Mucosa of gallbladder (tissue), 1 donor: ENCODE measurements at regions not wholly inside any gene's neighbourhood (a gene's known extent, or its start where the extent isn't known, plus 50 kb on each side); places are given as distances from the start of the nearest gene placed in this dataset.

Source experiments
- DNase-seq: peaks from one replicate; pipeline ENCODE4 v3.0.0-alpha.2; 2020; ENCODE audit warnings: low spot score
- donor health status: DM: no; HTN: no; CAD: no.

DNA sequence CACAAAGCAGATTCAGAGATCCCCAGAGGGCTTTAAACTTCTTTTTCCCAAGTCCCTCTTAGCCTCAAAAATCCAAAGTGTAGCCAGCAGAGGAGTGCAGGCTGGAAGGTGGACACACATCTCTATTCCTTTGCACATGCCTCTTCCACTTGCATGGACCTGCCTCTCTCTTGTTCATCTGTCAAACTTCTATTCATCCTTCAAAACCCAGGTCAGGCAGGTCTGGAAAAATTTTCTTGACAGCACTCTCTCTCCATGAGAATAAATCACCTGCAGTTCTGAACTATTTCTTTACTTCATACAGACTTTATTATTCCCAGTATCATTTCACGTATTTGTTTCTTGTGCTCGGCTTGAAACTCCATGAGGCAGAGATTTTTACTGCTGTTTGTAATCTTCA lies 127.5 kb downstream of the SS18 start:
- no peak for DNase-seq

DNA sequence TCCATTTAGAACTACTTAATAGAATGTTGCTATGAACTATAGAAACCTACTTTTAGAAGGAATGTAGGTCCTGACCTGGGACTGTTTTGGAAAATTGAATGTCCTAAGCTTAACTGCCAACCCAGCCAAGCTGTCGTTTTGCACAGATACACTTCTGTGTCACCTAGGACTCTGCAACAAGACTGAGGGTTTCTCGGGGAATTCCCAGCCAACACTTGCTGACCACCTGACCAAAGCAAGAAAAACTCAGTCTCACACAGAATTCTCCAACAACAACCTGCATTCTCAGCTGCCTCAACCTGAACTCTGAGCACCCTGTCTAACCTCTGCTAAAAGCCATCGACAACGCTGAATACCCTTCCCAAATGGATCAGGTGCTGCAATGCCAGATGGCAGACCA lies 128.2 kb downstream of the SS18 start:
- DNase-seq: no peak

DNA sequence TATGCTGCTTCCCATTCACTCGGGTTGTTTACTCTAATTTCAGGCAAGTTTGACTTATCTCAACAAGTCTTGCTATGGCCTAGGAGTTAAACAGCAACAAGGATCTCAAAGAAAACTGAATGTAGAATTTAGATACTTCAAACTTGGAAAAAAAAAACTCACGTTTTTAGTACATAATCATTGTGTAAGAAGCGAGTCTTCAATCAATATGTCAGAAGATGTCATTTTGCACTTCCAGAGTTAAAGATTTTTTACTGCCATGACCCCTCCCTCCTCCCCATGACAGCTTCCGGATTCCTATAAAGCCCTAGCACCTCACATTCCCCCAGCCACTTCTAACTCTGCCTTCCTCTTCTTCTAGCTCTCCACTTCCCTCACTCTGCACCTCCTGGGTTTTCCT lies 133.4 kb downstream of the SS18 start:
- no peak for DNase-seq

DNA sequence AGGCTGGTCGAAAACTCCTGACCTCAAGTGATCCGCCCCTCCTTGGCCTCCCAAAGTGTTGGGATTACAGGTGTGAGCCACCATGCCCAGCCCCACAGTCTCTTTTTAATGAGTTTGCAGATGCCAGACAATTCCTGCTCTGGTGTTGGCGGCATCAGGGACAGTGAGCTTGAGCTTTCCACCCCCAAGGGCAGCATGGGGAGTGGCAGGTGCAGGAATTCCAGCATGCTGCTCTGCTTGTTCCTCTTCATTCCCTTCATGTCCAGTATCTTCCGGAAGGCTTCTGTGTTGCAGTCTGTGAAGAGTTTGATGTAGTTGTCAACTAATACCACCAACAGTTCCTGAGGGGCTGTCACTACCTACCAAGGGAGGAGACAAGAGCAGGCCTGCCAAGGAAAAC lies 137.3 kb downstream of the SS18 start:
- no peak for DNase-seq

DNA sequence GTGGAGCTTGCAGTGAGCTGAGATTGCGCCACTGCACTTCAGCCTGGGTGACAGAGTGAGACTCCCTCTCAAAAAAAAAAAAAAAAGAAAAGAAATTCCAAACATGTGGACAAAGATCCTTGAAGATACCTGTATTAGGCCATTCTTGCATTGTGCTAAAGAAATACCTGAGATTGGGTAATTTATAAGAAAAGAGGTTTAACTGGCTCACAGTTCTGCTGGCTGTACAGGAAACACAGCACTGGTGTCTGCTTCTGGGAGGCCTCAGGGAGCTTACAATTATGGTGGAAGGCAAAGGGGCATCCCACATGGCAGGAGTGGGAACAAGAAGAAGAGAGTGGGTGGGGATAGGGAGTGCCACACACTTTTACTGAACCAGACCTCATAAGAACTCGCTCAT lies 140.1 kb downstream of the SS18 start:
- no peak for DNase-seq

DNA sequence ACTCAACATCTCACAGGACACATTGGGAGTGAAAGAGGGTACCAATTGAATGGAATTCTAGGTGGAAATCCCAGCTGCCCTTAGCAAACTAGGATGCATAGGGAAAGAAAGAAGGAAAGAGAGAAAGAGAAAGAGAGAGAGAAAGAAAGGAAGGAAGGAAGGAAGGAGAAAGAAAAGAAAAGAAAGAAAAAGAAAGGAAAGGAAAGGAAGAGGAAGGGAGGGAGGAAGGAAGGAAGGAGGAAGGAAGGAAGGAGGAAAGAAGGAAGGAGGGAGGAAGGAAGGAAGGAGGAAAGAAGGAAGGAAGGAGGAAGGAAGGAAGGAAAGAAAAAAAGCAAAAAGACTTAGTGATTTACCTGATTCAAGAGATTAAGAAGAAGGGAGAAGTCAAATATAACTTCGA lies 143.9 kb downstream of the SS18 start:
- DNase-seq: no peak

DNA sequence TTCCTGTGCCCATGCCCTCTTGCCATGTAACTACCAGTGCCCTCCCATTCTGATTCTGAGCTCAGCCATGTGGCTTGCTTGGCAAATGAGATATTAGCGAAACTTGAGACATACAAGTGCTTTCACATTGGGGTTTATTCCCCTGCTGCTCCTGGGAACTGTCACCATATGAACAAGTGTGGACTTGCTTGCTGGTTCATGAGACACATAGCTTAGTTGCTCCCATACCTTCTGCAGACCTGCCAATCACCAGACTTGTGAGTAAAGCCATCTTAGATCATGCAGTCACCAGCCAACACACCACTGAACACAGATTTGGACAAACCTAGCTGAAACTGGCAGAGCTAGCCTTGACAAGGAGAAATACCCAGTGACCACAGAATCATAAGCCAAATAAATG lies 155.1 kb downstream of the SS18 start:
- DNase-seq: no peak

DNA sequence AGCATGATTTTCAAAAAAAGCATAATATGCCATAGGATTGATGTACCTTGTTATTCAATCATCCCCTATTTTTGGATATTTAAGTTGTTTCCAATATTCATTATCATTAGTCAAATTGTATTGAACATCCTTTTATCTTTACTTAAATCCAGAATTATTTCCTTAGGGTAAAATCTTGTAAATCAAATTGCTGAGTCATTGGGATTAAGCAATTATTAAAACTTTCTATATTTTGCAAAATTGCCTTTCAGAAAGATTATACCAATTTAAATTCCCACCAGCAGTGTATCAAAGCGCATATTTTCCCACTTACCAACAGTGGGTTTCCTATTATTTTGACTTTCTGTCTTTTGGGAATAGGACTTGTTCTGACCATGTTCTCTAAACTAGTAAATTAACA lies 159.3 kb downstream of the SS18 start:
- DNase-seq: no peak

DNA sequence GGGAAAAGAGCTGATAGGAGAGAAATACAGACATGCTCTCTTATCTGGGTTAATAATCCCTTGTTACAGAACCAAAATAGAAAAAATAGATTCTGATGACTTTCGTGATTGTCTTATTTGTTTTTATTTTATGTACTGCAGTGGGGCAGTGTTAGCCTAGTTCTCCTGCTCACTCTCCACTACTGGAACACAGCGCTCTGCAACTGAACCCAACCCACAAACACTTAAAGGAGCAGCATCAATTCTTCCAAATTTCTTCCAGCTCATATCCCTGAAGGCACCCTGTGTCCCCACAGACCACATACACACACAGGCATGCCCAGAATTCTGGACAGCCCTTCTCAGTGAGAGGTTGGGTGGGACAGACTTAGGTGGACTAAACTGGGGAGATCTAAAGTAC lies 160.6 kb downstream of the SS18 start:
- DNase-seq: no peak

DNA sequence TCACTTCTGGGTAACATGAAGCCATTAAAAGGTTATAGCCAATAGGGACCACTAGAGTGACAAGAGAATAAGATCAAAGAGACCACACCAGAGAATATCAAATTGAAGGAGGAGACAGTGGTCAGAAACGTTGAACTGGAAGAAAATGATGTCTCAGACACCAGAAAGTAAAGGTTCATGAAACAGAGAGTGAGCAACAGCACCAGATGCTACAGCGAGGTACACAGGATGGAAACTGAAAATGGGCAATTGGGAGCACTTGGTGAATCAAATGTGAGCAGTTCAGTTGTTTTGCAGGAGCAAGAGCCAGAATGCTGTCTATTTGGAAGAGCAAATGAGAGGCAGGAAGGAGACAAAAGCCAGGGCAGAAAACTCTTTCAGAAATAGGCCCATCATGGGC lies 162.6 kb downstream of the SS18 start:
- no peak for DNase-seq

DNA sequence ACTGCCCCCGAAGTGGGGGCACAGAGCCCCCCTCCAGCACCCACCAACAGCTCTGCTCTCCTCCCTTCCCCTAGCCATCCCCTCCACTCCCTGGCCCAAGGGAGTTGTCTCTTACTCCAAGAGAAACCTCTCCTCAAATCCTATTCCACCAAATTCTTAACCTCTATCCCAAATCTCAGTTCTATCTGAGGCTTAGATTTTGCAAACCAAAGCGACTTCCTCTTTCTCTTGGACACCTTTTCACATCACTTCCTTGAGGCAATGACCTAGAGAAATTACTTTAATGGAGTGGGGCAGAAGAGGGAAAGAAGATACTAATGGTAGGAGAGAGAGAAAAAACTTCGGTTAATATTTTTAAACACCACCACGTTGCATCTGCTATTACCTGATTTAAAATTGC lies 167.2 kb downstream of the SS18 start:
- no peak for DNase-seq

DNA sequence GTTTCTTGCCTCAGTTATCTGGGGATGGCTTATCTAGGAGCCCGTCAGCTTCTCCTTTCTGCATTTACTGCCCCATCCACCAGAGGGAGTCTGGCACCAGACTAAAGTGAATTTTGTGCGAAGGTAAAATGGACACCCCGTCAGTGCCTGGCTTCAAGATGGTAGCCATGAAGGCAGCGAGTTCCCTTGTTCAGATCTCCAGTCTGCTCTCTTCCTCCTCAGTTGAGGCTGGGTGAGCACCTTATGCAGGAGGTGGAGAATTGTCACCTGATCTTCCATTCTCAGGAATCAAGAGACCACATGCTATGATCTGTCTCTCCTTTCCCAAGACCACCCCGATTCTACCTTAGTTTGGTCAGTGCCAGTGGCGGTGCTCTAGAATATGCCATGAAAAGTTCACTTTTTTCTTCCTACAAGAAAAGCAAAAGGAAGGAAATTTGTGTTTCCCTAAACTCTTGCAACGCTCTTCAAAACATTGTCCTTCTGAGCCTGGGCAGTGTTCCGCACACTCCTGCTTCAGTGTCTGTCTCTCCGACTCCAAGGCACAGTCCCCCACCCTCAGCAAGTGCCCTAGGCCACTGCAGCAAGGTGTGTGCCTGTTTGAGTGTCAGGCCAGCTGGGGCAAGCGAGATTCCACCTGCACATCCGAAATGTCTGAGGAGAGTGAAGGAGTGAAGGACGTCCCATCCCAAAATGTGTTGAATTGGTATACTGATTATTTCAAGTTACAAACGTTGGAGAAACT lies 168.6 kb downstream of the SS18 start:
- no peak for DNase-seq

DNA sequence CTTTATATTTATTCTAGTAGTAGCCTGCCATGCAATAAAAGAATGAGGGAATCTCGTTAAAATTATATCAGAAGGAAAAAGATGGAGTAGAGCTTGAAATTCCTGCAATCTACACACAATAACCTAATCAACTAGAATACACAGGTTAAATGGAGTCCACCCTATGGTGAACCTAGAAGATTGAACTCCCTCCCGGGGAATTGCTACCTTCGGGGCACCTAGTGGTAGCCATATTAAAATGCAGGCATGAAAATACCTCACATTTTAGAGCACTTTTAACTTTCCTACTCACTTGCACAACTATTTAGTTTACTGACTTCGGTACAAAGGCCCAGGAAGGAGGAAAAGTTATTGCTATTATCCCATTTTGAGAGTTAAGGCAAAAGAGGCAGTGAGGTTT lies 174.5 kb downstream of the SS18 start:
- no peak for DNase-seq

DNA sequence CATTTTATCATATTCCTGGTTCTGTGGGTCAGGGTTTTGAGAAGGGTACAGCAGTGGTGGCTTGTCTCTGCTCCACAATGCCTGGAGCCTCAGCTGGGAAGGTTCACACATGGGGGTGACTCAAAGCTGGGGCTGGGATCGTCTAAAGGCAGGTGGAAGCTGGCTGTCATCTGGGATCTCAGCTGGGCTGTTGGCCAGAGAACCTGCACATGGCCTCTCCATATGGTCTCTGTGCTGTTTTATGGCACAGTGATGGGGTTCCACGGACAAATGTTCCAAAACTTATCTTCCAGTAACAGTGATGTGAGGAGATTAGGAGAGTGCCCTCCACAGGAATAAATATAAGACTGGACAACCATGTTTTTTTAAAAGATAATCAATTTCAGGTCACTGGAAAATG lies 191.4 kb downstream of the SS18 start:
- no peak for DNase-seq

DNA sequence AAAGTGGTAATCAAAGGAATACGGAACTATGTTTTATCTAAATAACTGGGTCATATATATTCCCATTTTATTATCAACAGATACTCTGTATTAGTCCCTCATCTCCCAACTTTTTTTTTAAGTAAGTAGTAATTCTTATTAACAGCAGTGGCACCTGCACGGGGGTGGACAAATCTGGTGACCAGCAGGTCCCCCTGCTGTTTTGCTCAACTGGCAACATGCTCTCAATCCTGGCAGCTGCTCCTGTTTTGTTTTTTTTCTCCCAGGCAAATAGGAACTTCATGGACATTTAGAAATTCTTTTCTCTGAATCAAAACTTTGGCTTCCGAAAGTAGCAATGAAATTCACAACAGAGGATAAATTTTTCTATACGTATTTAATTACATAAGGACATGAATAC lies 193.5 kb downstream of the SS18 start:
- DNase-seq: no peak

DNA sequence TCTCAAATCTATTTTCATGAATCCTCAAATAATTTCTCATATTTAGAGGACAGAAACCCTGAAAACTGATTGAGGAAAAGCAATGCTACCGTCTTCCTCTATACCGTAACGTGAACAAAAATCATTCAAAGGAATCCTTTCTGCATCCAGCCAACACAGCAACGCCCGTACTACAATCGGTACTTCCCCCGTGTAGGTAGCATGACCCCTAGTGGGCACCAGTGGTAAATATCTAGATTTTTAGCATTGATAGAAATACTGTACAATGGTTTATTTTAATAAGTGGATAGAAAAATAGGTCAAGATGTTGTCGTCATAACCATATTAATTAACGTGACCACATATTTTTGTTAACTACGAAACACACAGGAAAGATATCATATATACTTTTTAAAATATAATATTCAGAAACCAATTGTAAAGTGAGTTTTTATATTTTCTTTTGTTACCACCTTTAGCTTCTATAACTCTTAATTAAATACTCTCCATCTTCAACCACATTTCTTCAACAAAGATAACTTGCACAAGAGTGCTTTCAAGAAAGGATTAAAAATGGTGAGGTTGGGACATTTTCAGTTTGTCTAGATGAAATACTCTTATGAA lies 194.1 kb downstream of the SS18 start:
- no peak for DNase-seq

DNA sequence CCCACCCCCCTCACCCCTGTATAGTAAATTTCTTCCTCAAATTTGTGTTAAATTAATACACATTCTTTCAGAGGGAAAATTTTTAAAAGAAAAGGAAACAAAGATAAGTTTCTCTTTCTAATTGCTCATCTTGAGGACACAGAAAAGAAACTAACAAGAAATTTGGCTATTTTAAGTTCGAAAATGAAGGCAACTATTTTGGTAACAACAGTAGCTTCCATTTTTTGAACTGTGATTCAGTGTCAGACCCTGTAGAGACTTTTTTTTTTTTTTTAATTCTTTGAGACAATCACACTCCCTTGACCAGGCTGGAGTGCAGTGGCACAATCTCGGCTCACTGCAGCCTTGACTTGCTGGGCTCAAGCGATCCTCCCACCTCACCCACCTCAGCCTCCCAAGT lies 194.9 kb downstream of the SS18 start:
- no peak for DNase-seq

DNA sequence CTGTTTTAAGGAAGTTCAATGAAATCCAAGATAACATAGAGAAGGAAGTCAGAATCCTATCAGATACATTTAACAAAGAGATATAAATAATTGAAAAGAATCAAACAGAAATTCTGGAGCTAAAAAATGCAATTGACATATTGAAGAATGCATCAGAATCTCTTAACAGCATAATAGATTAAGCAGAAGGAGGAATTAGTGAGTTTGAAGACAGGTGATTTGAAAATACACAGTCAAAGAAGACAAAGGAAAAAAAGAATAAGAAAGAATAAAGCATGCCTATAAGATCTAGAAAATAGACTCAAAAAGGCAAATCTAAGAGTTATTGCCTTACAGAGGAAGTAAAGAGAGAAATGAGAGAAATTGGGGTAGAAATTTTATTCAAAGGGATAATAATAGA lies 204.1 kb downstream of the SS18 start:
- DNase-seq: no peak

DNA sequence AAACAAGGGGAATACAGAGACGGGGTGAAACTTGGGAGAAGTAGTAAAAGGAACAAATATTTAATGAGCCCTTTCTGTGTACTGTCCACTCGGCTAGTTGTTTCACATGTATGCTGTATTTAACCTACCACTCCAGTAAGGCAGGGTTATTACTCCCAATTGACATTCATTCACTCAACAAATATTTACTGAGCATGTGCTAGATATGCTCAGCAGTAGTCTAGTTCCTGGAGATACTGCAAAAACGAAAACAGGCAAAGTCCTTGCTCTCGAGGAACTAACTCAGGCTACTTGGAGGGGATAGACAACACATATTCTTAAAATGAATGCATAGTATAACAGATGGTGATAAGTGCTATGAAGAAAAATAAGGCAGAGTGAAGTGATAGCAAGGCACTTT lies 207.3 kb downstream of the SS18 start:
- DNase-seq: no peak

DNA sequence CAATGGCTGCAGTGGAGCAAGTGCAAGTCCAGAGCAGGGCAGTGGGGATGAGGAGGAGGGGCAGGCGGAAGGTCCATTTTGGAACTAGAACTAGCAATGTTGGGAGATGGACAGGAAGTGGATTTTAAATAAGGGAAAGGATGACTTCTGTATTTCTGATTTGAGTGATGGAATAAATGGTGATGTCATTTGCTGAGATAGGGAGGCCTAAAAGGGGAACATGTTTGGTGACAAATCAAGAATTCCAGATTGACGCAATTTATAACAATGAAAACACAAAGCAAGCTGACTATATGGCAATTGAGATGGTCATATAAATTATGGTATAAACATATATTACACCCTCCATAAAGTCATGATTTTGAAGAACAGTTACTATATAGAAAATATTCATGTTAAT lies 209.3 kb downstream of the SS18 start:
- DNase-seq: no peak

DNA sequence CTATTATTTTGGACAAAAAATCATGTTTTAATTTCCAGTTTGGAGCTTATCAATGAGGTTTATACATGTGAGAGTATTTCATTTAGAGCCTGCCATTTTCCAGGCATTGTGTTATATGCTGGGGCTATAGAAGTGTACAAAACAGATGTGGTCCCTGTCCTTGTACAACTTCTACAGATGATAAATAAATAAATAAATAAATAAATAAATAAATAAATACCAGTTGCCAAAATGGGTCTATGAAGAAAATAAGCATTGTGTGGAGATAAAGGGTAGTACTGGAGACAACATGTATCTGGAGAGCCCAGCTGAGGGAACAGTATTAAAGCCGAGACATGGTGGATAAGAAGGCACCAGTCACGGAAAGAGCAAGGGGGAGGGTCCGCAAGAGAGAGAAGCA lies 210.0 kb downstream of the SS18 start:
- DNase-seq: no peak

DNA sequence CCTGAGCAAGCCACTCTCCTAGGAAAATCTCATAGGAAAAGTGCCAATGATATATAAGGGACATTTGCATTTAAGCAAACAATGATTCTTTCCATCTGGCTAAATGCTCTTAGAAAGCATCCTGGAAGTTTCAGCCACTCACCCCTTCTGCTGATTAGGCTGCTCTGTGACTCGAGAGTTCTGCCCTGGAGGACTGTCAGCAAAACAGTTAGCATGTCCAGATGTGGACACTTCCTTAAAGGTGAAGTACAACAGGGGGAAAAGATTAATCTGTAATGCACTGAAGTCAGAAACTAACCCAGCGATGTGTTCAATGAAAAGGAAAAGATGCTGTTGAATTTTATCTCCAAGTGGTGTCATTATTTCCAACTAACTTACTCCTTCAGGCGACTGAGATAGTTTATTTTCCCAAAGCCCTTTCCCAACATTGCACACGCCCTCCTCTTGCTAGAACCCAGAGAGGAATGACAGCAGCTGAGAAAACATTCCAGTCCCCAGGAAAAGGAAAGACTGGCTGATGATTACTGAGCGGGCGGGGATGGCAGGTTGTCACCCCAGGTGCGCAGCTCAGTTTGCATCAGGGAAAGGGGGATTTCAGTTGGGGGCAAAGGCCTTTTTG lies 214.0 kb downstream of the SS18 start:
- no peak for DNase-seq

DNA sequence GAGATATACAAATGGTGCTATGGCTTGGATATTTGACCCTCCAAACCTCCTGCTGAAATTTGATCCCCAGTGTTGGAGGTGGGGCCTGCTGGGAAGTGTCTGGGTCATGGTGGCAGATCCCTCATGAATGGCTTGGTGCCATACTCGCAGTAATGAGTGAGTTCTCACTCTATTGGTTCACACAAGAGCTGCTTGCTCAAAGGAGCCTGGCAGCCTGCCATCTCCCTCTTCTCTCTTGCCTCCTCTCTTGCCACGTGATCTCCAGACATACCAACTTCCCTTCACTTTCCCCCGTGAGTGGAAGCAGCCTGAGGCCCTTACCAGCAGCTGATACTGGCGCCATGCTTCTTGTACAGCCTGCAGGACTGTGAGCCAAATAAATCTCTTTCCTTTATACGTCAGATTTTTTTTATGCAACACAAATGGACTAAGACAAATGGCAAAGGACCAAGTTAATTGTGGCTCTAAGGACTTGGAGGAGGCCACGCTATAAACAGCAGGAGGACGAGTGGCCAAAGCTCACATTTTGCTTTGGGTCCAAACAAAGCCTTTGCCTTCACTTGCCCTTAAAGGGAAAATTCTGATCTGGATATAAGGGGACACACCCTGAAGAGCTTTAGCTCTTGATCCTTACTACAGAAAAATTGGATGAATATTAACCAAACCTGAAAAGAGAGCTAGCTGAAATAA lies 214.7 kb downstream of the SS18 start:
- DNase-seq: no peak
